ENCODE measurements at regions not wholly inside any gene's neighbourhood (a gene's known extent, or its start where the extent isn't known, plus 50 kb on each side); places are given as distances from the start of the nearest gene placed in this dataset.
"Not testable (repeated sequence)": the region's sequence is repeated elsewhere in the genome, so short reads cannot be mapped to it uniquely, and the experiment has no call there.

GRCh38 chr2:136715146-136715545, 50.2 kb upstream of the THSD7B start:
- Histone ChIP-seq H3K27ac (no peak overlapping the region), H3K4me1 (replicated peaks in 1 of 2) (no peaks in the 10 kb centered on the region), H3K4me3 (no peak overlapping the region)
- ATAC-seq (replicated peaks in 6 of 8) = no peak
- in situ Hi-C loops (cut with MboI; ENCODE audit: low pct_unique_long_range_greater_than_20kb in 2 of 9, low sequenced_read_pairs in 9 of 9, unreplicated experiment in 9 of 9) = no loop called here
- WGBS, 10 experiments = 0 to 100% (median 84%) methylated on average over 1 of the region's 1 CpG; no CpG with 5 or more reads in 2 of the 10 experiments

- WGBS, 10 experiments = 0 to 100% (median 55%) methylated on average over 1 to 2 of the region's 2 CpGs
Measured at GRCh38 chr2:136714452-136714951, 50.8 kb upstream of the THSD7B start.

GRCh38 chr2:136713739-136714138, 51.6 kb upstream of the THSD7B start:
- Histone ChIP-seq H3K27ac (no peak overlapping the region), H3K4me1 (replicated peaks in 1 of 2) (no peaks in the 10 kb centered on the region), H3K4me3 (no peak overlapping the region)
- 0 to 41% (median 8%) methylated on average over 1 to 2 of the region's 2 CpGs; no CpG with 5 or more reads in 3 of the 10 experiments for WGBS, 10 experiments
- in situ Hi-C loops (cut with MboI; ENCODE audit: low pct_unique_long_range_greater_than_20kb in 2 of 9, low sequenced_read_pairs in 9 of 9, unreplicated experiment in 9 of 9) = no loop called here
- no peak for ATAC-seq (replicated peaks in 6 of 8)

More at GRCh38 chr2:136714452-136714951, 50.8 kb upstream of the THSD7B start:
- Histone ChIP-seq H3K4me1 (replicated peaks in 1 of 2) (no peaks in the 10 kb centered on the region), H3K4me3 (no peak overlapping the region), H3K27ac (no peak overlapping the region)
- no peak for ATAC-seq (replicated peaks in 6 of 8)
- in situ Hi-C loops (cut with MboI; ENCODE audit: low pct_unique_long_range_greater_than_20kb in 2 of 9, low sequenced_read_pairs in 9 of 9, unreplicated experiment in 9 of 9) = no loop called here

- no peak for ATAC-seq (replicated peaks in 6 of 8)
- WGBS, 10 experiments = 0 to 100% (median 50%) methylated on average over 1 to 3 of the region's 3 CpGs
- in situ Hi-C loops (cut with MboI; ENCODE audit: low pct_unique_long_range_greater_than_20kb in 2 of 9, low sequenced_read_pairs in 9 of 9, unreplicated experiment in 9 of 9) = no loop called here
- no peak overlapping the region for H3K4me3 ChIP-seq
- no peak overlapping the region for H3K27ac ChIP-seq
- H3K4me1 ChIP-seq (replicated peaks in 1 of 2) = no peaks in the 10 kb centered on the region
Measured at GRCh38 chr2:136705336-136705735, 60.0 kb upstream of the THSD7B start.

- no peak for ATAC-seq (replicated peaks in 6 of 8)
- Histone ChIP-seq H3K27ac (no peak overlapping the region), H3K4me1 (replicated peaks in 1 of 2) (no peaks in the 10 kb centered on the region), H3K4me3 (no peak overlapping the region)
- 0 to 80% (median 52%) methylated on average over 1 to 2 of the region's 2 CpGs; no CpG with 5 or more reads in 2 of the 10 experiments for WGBS, 10 experiments
- in situ Hi-C loops (cut with MboI; ENCODE audit: low pct_unique_long_range_greater_than_20kb in 2 of 9, low sequenced_read_pairs in 9 of 9, unreplicated experiment in 9 of 9) = no loop called here
Measured at GRCh38 chr2:136703214-136703613, 62.1 kb upstream of the THSD7B start.

- no peak overlapping the region for H3K4me3 ChIP-seq
- no peak overlapping the region for H3K27ac ChIP-seq
- H3K4me1 ChIP-seq (replicated peaks in 1 of 2) = no peaks in the 10 kb centered on the region
- 0 to 100% (median 73%) methylated on average over 1 to 2 of the region's 2 CpGs; no CpG with 5 or more reads in 3 of the 10 experiments for WGBS, 10 experiments
- no peak for ATAC-seq (replicated peaks in 6 of 8)
- in situ Hi-C loops (cut with MboI; ENCODE audit: low pct_unique_long_range_greater_than_20kb in 2 of 9, low sequenced_read_pairs in 9 of 9, unreplicated experiment in 9 of 9) = no loop called here
Measured at GRCh38 chr2:136696438-136696837, 68.9 kb upstream of the THSD7B start.

GRCh38 chr2:136693966-136694365, 71.4 kb upstream of the THSD7B start:
- H3K4me1 ChIP-seq (replicated peaks in 1 of 2) = no peaks in the 10 kb centered on the region
- no peak for ATAC-seq (replicated peaks in 6 of 8)
- WGBS, 10 experiments = 22 to 93% (median 67%) methylated on average over 1 to 5 of the region's 5 CpGs; no CpG with 5 or more reads in 3 of the 10 experiments
- no peak overlapping the region for H3K27ac ChIP-seq
- no peak overlapping the region for H3K4me3 ChIP-seq
- in situ Hi-C loops (cut with MboI; ENCODE audit: low pct_unique_long_range_greater_than_20kb in 2 of 9, low sequenced_read_pairs in 9 of 9, unreplicated experiment in 9 of 9) = no loop called here

GRCh38 chr2:136680079-136680478, 85.3 kb upstream of the THSD7B start:
- 0 to 67% (median 0%) methylated on average over 1 of the region's 1 CpG; no CpG with 5 or more reads in 3 of the 10 experiments for WGBS, 10 experiments
- H3K4me1 ChIP-seq (replicated peaks in 1 of 2); H3K27ac ChIP-seq; in situ Hi-C loops (cut with MboI; ENCODE audit: low pct_unique_long_range_greater_than_20kb in 2 of 9, low sequenced_read_pairs in 9 of 9, unreplicated experiment in 9 of 9); H3K4me3 ChIP-seq; ATAC-seq (replicated peaks in 6 of 8): not testable (repeated sequence)

GRCh38 chr2:136665736-136666135, 99.6 kb upstream of the THSD7B start:
- in situ Hi-C loops (cut with MboI; ENCODE audit: low pct_unique_long_range_greater_than_20kb in 2 of 9, low sequenced_read_pairs in 9 of 9, unreplicated experiment in 9 of 9) = no loop called here
- no peaks in the 10 kb centered on the region for H3K4me1 ChIP-seq (replicated peaks in 1 of 2)
- 0 to 72% (median 21%) methylated on average over 2 to 3 of the region's 3 CpGs; no CpG with 5 or more reads in 1 of the 10 experiments for WGBS, 10 experiments

GRCh38 chr2:136664713-136665405, 100.5 kb upstream of the THSD7B start:
- WGBS, 10 experiments = 19 to 100% (median 52%) methylated on average over 1 to 7 of the region's 10 CpGs
- Histone ChIP-seq H3K4me3 (no peak overlapping the region), H3K27ac (no peak overlapping the region), H3K4me1 (replicated peaks in 1 of 2) (no peaks in the 10 kb centered on the region)
- ATAC-seq (replicated peaks in 6 of 8) = no peak
- in situ Hi-C loops (cut with MboI; ENCODE audit: low pct_unique_long_range_greater_than_20kb in 2 of 9, low sequenced_read_pairs in 9 of 9, unreplicated experiment in 9 of 9) = no loop called here

More at GRCh38 chr2:136665736-136666135, 99.6 kb upstream of the THSD7B start:
- no peak for ATAC-seq (replicated peaks in 6 of 8)
- no peak overlapping the region for H3K27ac ChIP-seq
- no peak overlapping the region for H3K4me3 ChIP-seq

- Histone ChIP-seq H3K4me3 (no peak overlapping the region), H3K4me1 (replicated peaks in 1 of 2) (no peaks in the 10 kb centered on the region), H3K27ac (no peak overlapping the region)
- in situ Hi-C loops (cut with MboI; ENCODE audit: low pct_unique_long_range_greater_than_20kb in 2 of 9, low sequenced_read_pairs in 9 of 9, unreplicated experiment in 9 of 9) = no loop called here
- 22 to 100% (median 89%) methylated on average over 1 of the region's 1 CpG; no CpG with 5 or more reads in 1 of the 10 experiments for WGBS, 10 experiments
- no peak for ATAC-seq (replicated peaks in 6 of 8)
Measured at GRCh38 chr2:136658201-136658600, 107.1 kb upstream of the THSD7B start.

- no peak overlapping the region for H3K27ac ChIP-seq
- H3K4me1 ChIP-seq (replicated peaks in 1 of 2) = no peaks in the 10 kb centered on the region
- ATAC-seq (replicated peaks in 6 of 8) = no peak
- no peak overlapping the region for H3K4me3 ChIP-seq
- in situ Hi-C loops (cut with MboI; ENCODE audit: low pct_unique_long_range_greater_than_20kb in 2 of 9, low sequenced_read_pairs in 9 of 9, unreplicated experiment in 9 of 9) = no loop called here
- 0 to 69% (median 25%) methylated on average over 1 to 2 of the region's 2 CpGs; no CpG with 5 or more reads in 4 of the 10 experiments for WGBS, 10 experiments
Measured at GRCh38 chr2:136653861-136654260, 111.5 kb upstream of the THSD7B start.

- Histone ChIP-seq H3K27ac (no peak overlapping the region), H3K4me3 (no peak overlapping the region), H3K4me1 (replicated peaks in 1 of 2) (no peaks in the 10 kb centered on the region)
- no peak for ATAC-seq (replicated peaks in 6 of 8)
- 6 to 87% (median 38%) methylated on average over 1 to 3 of the region's 3 CpGs; no CpG with 5 or more reads in 4 of the 10 experiments for WGBS, 10 experiments
- in situ Hi-C loops (cut with MboI; ENCODE audit: low pct_unique_long_range_greater_than_20kb in 2 of 9, low sequenced_read_pairs in 9 of 9, unreplicated experiment in 9 of 9) = no loop called here
Measured at GRCh38 chr2:136651456-136652010, 113.8 kb upstream of the THSD7B start.
